A549 (cell line): ENCODE measurements at regions not wholly inside any gene's neighbourhood (a gene's known extent, or its start where the extent isn't known, plus 50 kb on each side); places are given as distances from the start of the nearest gene placed in this dataset.

Experiments used
- CHD2 ChIP-seq: fragments of 150-350 bp; IDR thresholded peaks from 2 replicates; pipeline ENCODE4 v1.6.1; 2014; ENCODE audit warnings: low read length; ENCODE audit not compliant: partially characterized antibody
- EP300 ChIP-seq, 2 experiments: fragments of >200 bp; sonication (Bioruptor Twin); formaldehyde crosslinking; IDR thresholded peaks; 2 replicates in 1 of 2; 3 replicates in 1 of 2; pipeline ENCODE4 v1.6.1; 2016 to 2017
- GATA3 ChIP-seq: IDR thresholded peaks from 2 replicates; pipeline ENCODE4 v1.6.1; 2012; ENCODE audit warnings: borderline replicate concordance
- HEYL ChIP-seq: fragments of 250-450 bp; sonication (Bioruptor Pico); IDR thresholded peaks from 2 replicates; pipeline ENCODE4 v1.8.0; 2021; ENCODE audit warnings: mild to moderate bottlenecking, moderate library complexity
- HOXB13 ChIP-seq: fragments of 250-450 bp; sonication (Bioruptor Pico); IDR thresholded peaks from 2 replicates; pipeline ENCODE4 v1.5.0; 2020; ENCODE audit warnings: low read depth, mild to moderate bottlenecking, moderate library complexity
- KDM1A ChIP-seq: fragments of 200-600 bp; sonication (generic); IDR thresholded peaks from 2 replicates; pipeline ENCODE4 v1.6.1; 2016; ENCODE audit warnings: low read depth, mild to moderate bottlenecking
- KDM5A ChIP-seq: fragments of 200-600 bp; sonication (generic); IDR thresholded peaks from 2 replicates; pipeline ENCODE4 v1.6.1; 2016; ENCODE audit warnings: antibody characterized with exemption, mild to moderate bottlenecking
- POLR2A ChIP-seq: IDR thresholded peaks from 2 replicates; pipeline ENCODE4 v1.6.1; 2012; ENCODE audit warnings: mild to moderate bottlenecking, low read length
- RFX5 ChIP-seq: fragments of 450-650 bp; IDR thresholded peaks from 2 replicates; pipeline ENCODE4 v1.7.1; 2014; ENCODE audit warnings: antibody characterized with exemption, mild to moderate bottlenecking, moderate library complexity
- SMC3 ChIP-seq: fragments of >200 bp; sonication (Bioruptor Twin); formaldehyde crosslinking; IDR thresholded peaks from 3 replicates; pipeline ENCODE4 v1.6.1; 2018; ENCODE audit warnings: inconsistent platforms
- TF ChIP-seq, protein P1 (sequence below): fragments of 450-650 bp; IDR thresholded peaks from 2 replicates; pipeline ENCODE4 v1.6.1; 2014; ENCODE audit warnings: antibody characterized with exemption
- TF ChIP-seq, protein P2 (sequence below): fragments of >200 bp; sonication (Bioruptor Twin); formaldehyde crosslinking; IDR thresholded peaks from 3 replicates; pipeline ENCODE4 v1.5.1; 2016
- TF ChIP-seq, protein P3 (sequence below): fragments of 200-600 bp; sonication (generic); IDR thresholded peaks from 2 replicates; pipeline ENCODE4 v1.6.1; 2016; ENCODE audit warnings: antibody characterized with exemption, mild to moderate bottlenecking, moderate library complexity
- TF ChIP-seq, protein P4 (sequence below): IDR thresholded peaks from 2 replicates; pipeline ENCODE4 v1.6.1; 2012

DNA sequence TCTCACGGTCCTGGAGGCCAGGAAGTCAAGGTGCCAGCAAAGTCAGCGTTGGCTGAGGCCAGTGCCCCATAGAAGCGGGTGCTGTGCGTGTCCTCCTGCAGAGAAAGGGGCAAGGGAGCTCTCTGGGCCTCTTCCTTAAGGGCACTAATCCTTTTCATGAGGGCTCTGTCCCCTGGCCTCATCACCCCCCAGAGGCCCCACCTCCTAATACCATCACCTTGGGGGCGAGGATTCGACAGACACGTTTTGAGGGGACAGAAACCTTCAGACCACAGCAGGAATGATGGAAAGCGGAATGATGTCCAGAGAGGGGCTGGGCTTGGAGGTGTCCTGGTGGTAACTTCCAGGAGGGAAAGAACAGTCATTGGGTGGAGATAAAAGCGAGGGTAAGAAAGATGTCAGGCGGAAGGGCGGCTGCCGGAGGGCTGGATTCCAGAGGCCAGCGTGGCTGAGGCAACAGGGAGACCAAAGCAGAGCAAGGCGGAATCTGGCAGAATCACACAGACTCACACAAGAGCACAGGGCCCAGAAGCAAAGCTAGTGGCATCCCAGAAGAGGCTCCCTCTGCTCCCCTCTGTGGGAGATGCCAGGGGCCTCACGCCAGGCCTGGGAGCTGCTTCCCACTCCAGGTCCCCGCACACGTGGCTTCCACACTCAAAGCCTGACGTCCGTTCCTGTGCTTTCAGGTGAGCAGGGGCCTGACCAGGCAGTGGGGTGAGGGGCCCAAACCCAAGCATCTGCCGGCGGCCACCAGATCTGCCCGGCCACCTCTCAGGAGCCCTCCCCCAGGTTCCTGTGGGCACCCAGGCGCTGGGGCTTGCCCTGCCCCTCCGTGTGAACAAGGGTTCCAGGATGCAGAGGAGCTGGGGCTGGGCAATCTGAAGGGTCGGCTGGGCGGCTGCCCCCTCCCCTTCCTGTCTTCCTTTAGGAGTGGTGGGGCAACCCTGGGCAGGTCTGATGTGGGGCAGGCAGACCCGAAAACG is 784.5 kb downstream of the BRD1 start:
- TF ChIP-seq RFX5 (no peak), CHD2 (no peak), EP300 (IDR thresholded peaks at IDR 0.05) (no peak), POLR2A (no peak), SMC3 (no peak), KDM1A (no peak), HOXB13 (no peak), HEYL (CRISPR knock-in tag) (no peak), GATA3 (no peak), KDM5A (no peak)
- TF ChIP-seq, protein P1, sequence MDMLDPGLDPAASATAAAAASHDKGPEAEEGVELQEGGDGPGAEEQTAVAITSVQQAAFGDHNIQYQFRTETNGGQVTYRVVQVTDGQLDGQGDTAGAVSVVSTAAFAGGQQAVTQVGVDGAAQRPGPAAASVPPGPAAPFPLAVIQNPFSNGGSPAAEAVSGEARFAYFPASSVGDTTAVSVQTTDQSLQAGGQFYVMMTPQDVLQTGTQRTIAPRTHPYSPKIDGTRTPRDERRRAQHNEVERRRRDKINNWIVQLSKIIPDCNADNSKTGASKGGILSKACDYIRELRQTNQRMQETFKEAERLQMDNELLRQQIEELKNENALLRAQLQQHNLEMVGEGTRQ = no peak
- TF ChIP-seq, protein P2, sequence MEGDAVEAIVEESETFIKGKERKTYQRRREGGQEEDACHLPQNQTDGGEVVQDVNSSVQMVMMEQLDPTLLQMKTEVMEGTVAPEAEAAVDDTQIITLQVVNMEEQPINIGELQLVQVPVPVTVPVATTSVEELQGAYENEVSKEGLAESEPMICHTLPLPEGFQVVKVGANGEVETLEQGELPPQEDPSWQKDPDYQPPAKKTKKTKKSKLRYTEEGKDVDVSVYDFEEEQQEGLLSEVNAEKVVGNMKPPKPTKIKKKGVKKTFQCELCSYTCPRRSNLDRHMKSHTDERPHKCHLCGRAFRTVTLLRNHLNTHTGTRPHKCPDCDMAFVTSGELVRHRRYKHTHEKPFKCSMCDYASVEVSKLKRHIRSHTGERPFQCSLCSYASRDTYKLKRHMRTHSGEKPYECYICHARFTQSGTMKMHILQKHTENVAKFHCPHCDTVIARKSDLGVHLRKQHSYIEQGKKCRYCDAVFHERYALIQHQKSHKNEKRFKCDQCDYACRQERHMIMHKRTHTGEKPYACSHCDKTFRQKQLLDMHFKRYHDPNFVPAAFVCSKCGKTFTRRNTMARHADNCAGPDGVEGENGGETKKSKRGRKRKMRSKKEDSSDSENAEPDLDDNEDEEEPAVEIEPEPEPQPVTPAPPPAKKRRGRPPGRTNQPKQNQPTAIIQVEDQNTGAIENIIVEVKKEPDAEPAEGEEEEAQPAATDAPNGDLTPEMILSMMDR = no peak
- TF ChIP-seq, protein P3, sequence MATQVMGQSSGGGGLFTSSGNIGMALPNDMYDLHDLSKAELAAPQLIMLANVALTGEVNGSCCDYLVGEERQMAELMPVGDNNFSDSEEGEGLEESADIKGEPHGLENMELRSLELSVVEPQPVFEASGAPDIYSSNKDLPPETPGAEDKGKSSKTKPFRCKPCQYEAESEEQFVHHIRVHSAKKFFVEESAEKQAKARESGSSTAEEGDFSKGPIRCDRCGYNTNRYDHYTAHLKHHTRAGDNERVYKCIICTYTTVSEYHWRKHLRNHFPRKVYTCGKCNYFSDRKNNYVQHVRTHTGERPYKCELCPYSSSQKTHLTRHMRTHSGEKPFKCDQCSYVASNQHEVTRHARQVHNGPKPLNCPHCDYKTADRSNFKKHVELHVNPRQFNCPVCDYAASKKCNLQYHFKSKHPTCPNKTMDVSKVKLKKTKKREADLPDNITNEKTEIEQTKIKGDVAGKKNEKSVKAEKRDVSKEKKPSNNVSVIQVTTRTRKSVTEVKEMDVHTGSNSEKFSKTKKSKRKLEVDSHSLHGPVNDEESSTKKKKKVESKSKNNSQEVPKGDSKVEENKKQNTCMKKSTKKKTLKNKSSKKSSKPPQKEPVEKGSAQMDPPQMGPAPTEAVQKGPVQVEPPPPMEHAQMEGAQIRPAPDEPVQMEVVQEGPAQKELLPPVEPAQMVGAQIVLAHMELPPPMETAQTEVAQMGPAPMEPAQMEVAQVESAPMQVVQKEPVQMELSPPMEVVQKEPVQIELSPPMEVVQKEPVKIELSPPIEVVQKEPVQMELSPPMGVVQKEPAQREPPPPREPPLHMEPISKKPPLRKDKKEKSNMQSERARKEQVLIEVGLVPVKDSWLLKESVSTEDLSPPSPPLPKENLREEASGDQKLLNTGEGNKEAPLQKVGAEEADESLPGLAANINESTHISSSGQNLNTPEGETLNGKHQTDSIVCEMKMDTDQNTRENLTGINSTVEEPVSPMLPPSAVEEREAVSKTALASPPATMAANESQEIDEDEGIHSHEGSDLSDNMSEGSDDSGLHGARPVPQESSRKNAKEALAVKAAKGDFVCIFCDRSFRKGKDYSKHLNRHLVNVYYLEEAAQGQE = no peak
- TF ChIP-seq, protein P4, sequence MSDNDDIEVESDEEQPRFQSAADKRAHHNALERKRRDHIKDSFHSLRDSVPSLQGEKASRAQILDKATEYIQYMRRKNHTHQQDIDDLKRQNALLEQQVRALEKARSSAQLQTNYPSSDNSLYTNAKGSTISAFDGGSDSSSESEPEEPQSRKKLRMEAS = no peak
